Stimulated activated CD4-positive, alpha-beta T cell treated with anti-CD3 and anti-CD28 coated beads, TNF-alpha, amount 100 ng/mL, for 4 hours (primary cell): ENCODE measurements at regions not wholly inside any gene's neighbourhood (a gene's known extent, or its start where the extent isn't known, plus 50 kb on each side); places are given as distances from the start of the nearest gene placed in this dataset.

ENCODE experiments used
- DNase-seq, 3 experiments: peaks; one replicate each; pipeline ENCODE4 v3.0.0-alpha.2; 2020; ENCODE audit warnings: low read depth in 3 of 3

GRCh38 chr3:194925614-194926013 lies 239.9 kb downstream of the FAM43A start:
- DNase-seq, result no peak

GRCh38 chr3:194928227-194928626 lies 242.5 kb downstream of the FAM43A start:
- DNase-seq, result no peak

GRCh38 chr3:194928831-194929577 lies 243.3 kb downstream of the FAM43A start:
- DNase-seq, result no peak

GRCh38 chr3:194929578-194929960 lies 243.9 kb downstream of the FAM43A start:
- DNase-seq, result no peak

GRCh38 chr3:194930377-194931204 lies 244.9 kb downstream of the FAM43A start:
- DNase-seq, result no peak

GRCh38 chr3:194931347-194931746 lies 245.7 kb downstream of the FAM43A start:
- no peak for DNase-seq

- no peak for DNase-seq
Observed at GRCh38 chr3:194931865-194932264, 246.2 kb downstream of the FAM43A start.

GRCh38 chr3:194933465-194933864 lies 247.8 kb downstream of the FAM43A start:
- DNase-seq, result no peak

GRCh38 chr3:194935061-194935460 lies 249.4 kb downstream of the FAM43A start:
- no peak for DNase-seq

GRCh38 chr3:194935632-194936470 lies 250.2 kb downstream of the FAM43A start:
- no peak for DNase-seq

- DNase-seq, result no peak
Observed at GRCh38 chr3:194936659-194937058, 251.0 kb downstream of the FAM43A start.

- no peak for DNase-seq
Observed at GRCh38 chr3:194937144-194937543, 251.5 kb downstream of the FAM43A start.

- DNase-seq, result no peak
Observed at GRCh38 chr3:194937882-194938321, 252.2 kb downstream of the FAM43A start.

- DNase-seq, result no peak
Observed at GRCh38 chr3:194938845-194939531, 253.3 kb downstream of the FAM43A start.

- no peak for DNase-seq
Observed at GRCh38 chr3:194939532-194939909, 253.8 kb downstream of the FAM43A start.

GRCh38 chr3:194939949-194940770 lies 254.5 kb downstream of the FAM43A start:
- DNase-seq, result no peak

GRCh38 chr3:194941360-194941955 lies 255.8 kb downstream of the FAM43A start:
- DNase-seq, result no peak

GRCh38 chr3:194941956-194942511 lies 256.4 kb downstream of the FAM43A start:
- DNase-seq, result no peak

- DNase-seq, result no peak
Observed at GRCh38 chr3:194944526-194944925, 258.8 kb downstream of the FAM43A start.

- no peak for DNase-seq
Observed at GRCh38 chr3:194945508-194945907, 259.8 kb downstream of the FAM43A start.
